K562 (cell line): ENCODE measurements at regions not wholly inside any gene's neighbourhood (a gene's known extent, or its start where the extent isn't known, plus 50 kb on each side); places are given as distances from the start of the nearest gene placed in this dataset.

Source experiments
- ATAC-seq: fragments of 200-7000 bp; cut with Tn5 transposase; 3 replicates; pipeline ENCODE4 v1.9.1; 2020; ENCODE audit warnings: moderate library complexity
- BruUV-seq: library from RNA; stranded (reverse); fragments of 400-500 nt; replicated peaks from 2 replicates; lab custom pipeline; 2021; lab: Mats Ljungman, UMichigan
- CTCF ChIA-PET: fragments of 300-600 bp; formaldehyde crosslinking; extraction: SDS; loops from one replicate; lab custom pipeline; 2021; ENCODE audit warnings: low intra/inter-chr PET ratio; lab: Yijun Ruan, JAX
- POLR2A ChIA-PET: fragments of 300-600, 350-650 bp; sonication (Branson Sonifier 250); formaldehyde crosslinking; extraction: SDS; loops from one replicate; lab custom pipeline; 2021; ENCODE audit warnings: antibody characterized with exemption, inconsistent platforms; lab: Yijun Ruan, JAX
- DNase-seq, 4 experiments: peaks; one replicate each; pipeline versions ENCODE4 v3.0.0 to v3.0.0-alpha.2; 2011 to 2018; ENCODE audit warnings: low spot score in 3 of 4, mixed read lengths in 3 of 4; ENCODE audit errors: extremely low read depth in 1 of 4
- FAIRE-seq: peaks from 2 replicates; lab custom pipeline; 2011; peaks lifted over from hg19 to GRCh38; lab: Jason Lieb, UNC
- H2AFZ ChIP-seq: 2 replicates; pipeline ENCODE4 v1.6.0; 2011; ENCODE audit warnings: low read depth, low read length, control low read depth, inconsistent platforms
- H3K27ac ChIP-seq: fragments of 200-600 bp; 3 replicates; pipeline ENCODE4 v1.8.0; 2011; ENCODE audit warnings: low read depth, mild to moderate bottlenecking, control low read depth, inconsistent platforms, low read length, moderate library complexity, mixed read lengths; ENCODE audit errors: extremely low read depth
- H3K27me3 ChIP-seq, 2 experiments: fragments of 300-600 bp in 1 of 2; 2 replicates in 1 of 2; 3 replicates in 1 of 2; pipeline versions ENCODE4 v1.6.0 to v1.8.0; 2011; ENCODE audit warnings: inconsistent platforms in 2 of 2, low read length in 2 of 2, mild to moderate bottlenecking in 1 of 2, mixed read lengths in 1 of 2, moderate library complexity in 1 of 2; ENCODE audit not compliant: control insufficient read depth in 2 of 2, insufficient read depth in 2 of 2
- H3K36me3 ChIP-seq: fragments of 300-600 bp; 3 replicates; pipeline ENCODE4 v1.8.0; 2011; ENCODE audit warnings: mild to moderate bottlenecking, low read length, inconsistent platforms; ENCODE audit not compliant: control insufficient read depth, insufficient read depth
- H3K4me1 ChIP-seq, 2 experiments: fragments of 200-600 bp in 1 of 2; replicated peaks in 1 of 2; 2 replicates in 1 of 2; 3 replicates in 1 of 2; pipeline versions ENCODE4 v1.5.1 to v1.8.0; 2011; ENCODE audit warnings: inconsistent platforms in 2 of 2, low read length in 2 of 2, mild to moderate bottlenecking in 1 of 2, mixed read lengths in 1 of 2, moderate library complexity in 1 of 2; ENCODE audit not compliant: control insufficient read depth in 2 of 2, insufficient read depth in 2 of 2
- H3K4me2 ChIP-seq: 2 replicates; pipeline ENCODE4 v1.6.1; 2011; ENCODE audit warnings: low read length, control low read depth, inconsistent platforms, mixed read lengths; ENCODE audit not compliant: insufficient read depth
- H3K4me3 ChIP-seq: fragments of 200-600 bp; sonication (generic), shearing (Covaris generic); 2 replicates; pipeline ENCODE4 v1.5.1; 2016; ENCODE audit warnings: control low read depth, inconsistent platforms
- H3K79me2 ChIP-seq: fragments of 200-600 bp; 3 replicates; pipeline ENCODE4 v1.8.0; 2011; ENCODE audit warnings: low read length, inconsistent platforms; ENCODE audit not compliant: control insufficient read depth, insufficient read depth
- H3K9ac ChIP-seq, 2 experiments: 2 replicates each; pipeline versions ENCODE4 v1.6.0 to v1.6.1; 2011; ENCODE audit warnings: low read depth in 2 of 2, low read length in 2 of 2, control low read depth in 1 of 2, inconsistent platforms in 1 of 2, mild to moderate bottlenecking in 1 of 2, mixed read lengths in 1 of 2; ENCODE audit not compliant: insufficient read depth in 1 of 2
- H3K9me1 ChIP-seq: one replicate; pipeline ENCODE4 v1.6.0; 2011; ENCODE audit warnings: inconsistent platforms, mild to moderate bottlenecking, low read length, moderate library complexity; ENCODE audit not compliant: control insufficient read depth, insufficient read depth
- H3K9me3 ChIP-seq: replicated peaks from 2 replicates; pipeline ENCODE4 v1.5.1; 2011; ENCODE audit warnings: low read depth, low read length, inconsistent platforms; ENCODE audit not compliant: control insufficient read depth, insufficient read depth
- H4K20me1 ChIP-seq: replicated peaks from 2 replicates; pipeline ENCODE4 v1.6.1; 2011; ENCODE audit warnings: low read length, inconsistent platforms, mixed read lengths; ENCODE audit not compliant: control insufficient read depth, insufficient read depth
- DACH1 ChIP-seq: fragments of 450-650 bp; IDR thresholded peaks from 2 replicates; pipeline ENCODE4 v1.6.1; 2018; ENCODE audit not compliant: partially characterized antibody
- ESRRB ChIP-seq: fragments of 250-450 bp; sonication (Bioruptor Pico); IDR thresholded peaks from 2 replicates; pipeline ENCODE4 v1.5.0; 2020; ENCODE audit warnings: mild to moderate bottlenecking, moderate library complexity, borderline replicate concordance
- FOXA1 ChIP-seq: fragments of 450-650 bp; IDR thresholded peaks from 2 replicates; pipeline ENCODE4 v1.6.1; 2016; ENCODE audit warnings: mild to moderate bottlenecking, borderline replicate concordance
- GABPB2 ChIP-seq: fragments of 250-450 bp; sonication (Bioruptor Pico); conservative IDR thresholded peaks from 2 replicates; pipeline ENCODE4 v1.5.1; 2021; ENCODE audit warnings: mild to moderate bottlenecking
- GATAD2B ChIP-seq: fragments of 450-650 bp; IDR thresholded peaks from 2 replicates; pipeline ENCODE4 v1.6.1; 2017; ENCODE audit warnings: mild to moderate bottlenecking, borderline replicate concordance
- HCFC1 ChIP-seq: IDR thresholded peaks from 2 replicates; pipeline ENCODE4 v1.6.1; 2012; ENCODE audit warnings: low read depth, low read length, improper control_type of control experiment
- KAT8 ChIP-seq: fragments of 450-650 bp; IDR thresholded peaks from 2 replicates; pipeline ENCODE4 v1.6.1; 2016; ENCODE audit warnings: low read depth, mild to moderate bottlenecking
- SETDB1 ChIP-seq: IDR thresholded peaks from one replicate; pipeline ENCODE4 v1.6.1; 2012; ENCODE audit warnings: low read length, control low read depth, inconsistent platforms
- SREBF1 ChIP-seq: fragments of 150-350 bp; IDR thresholded peaks from 2 replicates; pipeline ENCODE4 v1.6.1; 2014; ENCODE audit warnings: antibody characterized with exemption, low read depth, low read length, borderline replicate concordance
- TAF15 ChIP-seq: fragments of 200-400 bp; formaldehyde crosslinking; IDR thresholded peaks from 2 replicates; pipeline ENCODE4 v1.6.1; 2017; ENCODE audit warnings: mild to moderate bottlenecking, low read depth, low read length, moderate library complexity
- TAF7 ChIP-seq: fragments of 450-650 bp; IDR thresholded peaks from 2 replicates; pipeline ENCODE4 v1.6.1; 2016; ENCODE audit warnings: missing genetic modification characterization, missing compliant biosample characterization
- U2AF2 ChIP-seq: fragments of 200-400 bp; formaldehyde crosslinking; optimal IDR thresholded peaks from 2 replicates; pipeline ENCODE3; 2017; ENCODE audit warnings: low read depth, mild to moderate bottlenecking, low read length
- ZEB2 ChIP-seq: fragments of 450-650 bp; IDR thresholded peaks from 2 replicates; pipeline ENCODE4 v1.6.1; 2016
- WGBS: fragments of 100-300 bp; shearing (Covaris generic); methylation state at CpG from one replicate; pipeline ENCODE4 v1.1.6; 2016; ENCODE audit warnings: low coverage, mixed read lengths; ENCODE audit not compliant: insufficient coverage; ENCODE audit errors: missing lambda C conversion rate; 5-methylcytosine and 5-hydroxymethylcytosine counted together
- in situ Hi-C: fragments of 300-500 bp; cut with MboI; formaldehyde crosslinking; loops from 4 replicates; pipeline ENCODE4 v1.15.0; 2018; ENCODE audit warnings: inconsistent platforms, mixed read lengths
- intact Hi-C: fragments of 100-400 bp; cut with micrococcal nuclease; formaldehyde crosslinking; loops from 2 replicates; pipeline ENCODE4 v1.14.2; 2022
- TF ChIP-seq, protein P1 (sequence below), 2 experiments: fragments of 450-650 bp; formaldehyde crosslinking in 1 of 2; IDR thresholded peaks; 2 replicates each; pipeline versions ENCODE4 v1.4.0 to v1.6.1; 2014 to 2020; ENCODE audit warnings: mild to moderate bottlenecking in 2 of 2, borderline replicate concordance in 1 of 2, low read depth in 1 of 2

DNA sequence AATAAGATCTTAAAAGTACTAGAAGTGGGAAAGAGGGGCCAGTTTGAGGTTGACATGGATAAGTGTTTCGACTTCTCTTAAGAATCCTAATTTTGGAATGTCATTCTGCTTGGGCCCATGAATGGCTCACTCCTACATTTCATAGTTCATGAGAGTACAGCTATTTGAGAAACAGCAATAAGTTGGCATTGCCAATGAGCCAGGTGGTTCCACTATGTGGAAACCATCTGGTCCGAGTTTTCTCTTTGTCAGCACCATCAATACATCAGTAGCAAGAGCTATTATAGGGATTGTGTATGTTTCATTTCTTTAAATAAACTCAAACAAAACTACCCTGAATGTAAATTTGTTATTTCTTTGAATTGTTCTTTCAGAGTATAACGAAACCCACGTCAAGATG is 78.1 kb upstream of the NEBL start:
- no peak overlapping the region for H3K4me2 ChIP-seq
- H3K9me1 ChIP-seq: no peaks in the 10 kb centered on the region
- no peaks in the 10 kb centered on the region for H3K9me3 ChIP-seq
- no peak for FAIRE-seq
- H3K4me3 ChIP-seq: no peak overlapping the region
- intact Hi-C loops (no loop called here), in situ Hi-C loops (no loop called here)
- H3K9ac ChIP-seq: no peak overlapping the region
- no peak overlapping the region for H2AFZ ChIP-seq
- H3K27me3 ChIP-seq: no peaks in the 10 kb centered on the region
- CTCF ChIA-PET: no interaction called here
- no TSS peak for BruUV-seq
- TF ChIP-seq GATAD2B (no peak), U2AF2 (no peak), TAF7 (tag) (no peak), ZEB2 (no peak), DACH1 (no peak), HCFC1 (no peak), SETDB1 (no peak), ESRRB (CRISPR knock-in tag) (no peak), GABPB2 (no peak), FOXA1 (no peak), TAF15 (no peak), KAT8 (no peak), SREBF1 (no peak)
- TF ChIP-seq, protein P1, sequence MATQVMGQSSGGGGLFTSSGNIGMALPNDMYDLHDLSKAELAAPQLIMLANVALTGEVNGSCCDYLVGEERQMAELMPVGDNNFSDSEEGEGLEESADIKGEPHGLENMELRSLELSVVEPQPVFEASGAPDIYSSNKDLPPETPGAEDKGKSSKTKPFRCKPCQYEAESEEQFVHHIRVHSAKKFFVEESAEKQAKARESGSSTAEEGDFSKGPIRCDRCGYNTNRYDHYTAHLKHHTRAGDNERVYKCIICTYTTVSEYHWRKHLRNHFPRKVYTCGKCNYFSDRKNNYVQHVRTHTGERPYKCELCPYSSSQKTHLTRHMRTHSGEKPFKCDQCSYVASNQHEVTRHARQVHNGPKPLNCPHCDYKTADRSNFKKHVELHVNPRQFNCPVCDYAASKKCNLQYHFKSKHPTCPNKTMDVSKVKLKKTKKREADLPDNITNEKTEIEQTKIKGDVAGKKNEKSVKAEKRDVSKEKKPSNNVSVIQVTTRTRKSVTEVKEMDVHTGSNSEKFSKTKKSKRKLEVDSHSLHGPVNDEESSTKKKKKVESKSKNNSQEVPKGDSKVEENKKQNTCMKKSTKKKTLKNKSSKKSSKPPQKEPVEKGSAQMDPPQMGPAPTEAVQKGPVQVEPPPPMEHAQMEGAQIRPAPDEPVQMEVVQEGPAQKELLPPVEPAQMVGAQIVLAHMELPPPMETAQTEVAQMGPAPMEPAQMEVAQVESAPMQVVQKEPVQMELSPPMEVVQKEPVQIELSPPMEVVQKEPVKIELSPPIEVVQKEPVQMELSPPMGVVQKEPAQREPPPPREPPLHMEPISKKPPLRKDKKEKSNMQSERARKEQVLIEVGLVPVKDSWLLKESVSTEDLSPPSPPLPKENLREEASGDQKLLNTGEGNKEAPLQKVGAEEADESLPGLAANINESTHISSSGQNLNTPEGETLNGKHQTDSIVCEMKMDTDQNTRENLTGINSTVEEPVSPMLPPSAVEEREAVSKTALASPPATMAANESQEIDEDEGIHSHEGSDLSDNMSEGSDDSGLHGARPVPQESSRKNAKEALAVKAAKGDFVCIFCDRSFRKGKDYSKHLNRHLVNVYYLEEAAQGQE (IDR thresholded peaks at IDR 0.05; ENCODE audit: borderline replicate concordance): no peak
- TF ChIP-seq, protein P1 (CRISPR knock-in tag; IDR thresholded peaks at IDR 0.05; ENCODE audit: low read depth): no peak
- ATAC-seq: no peak
- no peak for DNase-seq
- no peaks in the 10 kb centered on the region for H4K20me1 ChIP-seq
- H3K36me3 ChIP-seq: no peaks in the 10 kb centered on the region
- no peak overlapping the region for H3K27ac ChIP-seq
- POLR2A ChIA-PET: no interaction called here
- peaks cover 0 to 6% of the 10 kb centered on the region in 2 experiments; a peak in 1 of 5 replicates for H3K4me1 ChIP-seq
- 26% methylated on average over 4 of the region's 4 CpGs for WGBS
- no peaks in the 10 kb centered on the region for H3K79me2 ChIP-seq
